Fibroblast of skin of right quadriceps (primary cell): ENCODE measurements at regions not wholly inside any gene's neighbourhood (a gene's known extent, or its start where the extent isn't known, plus 50 kb on each side); places are given as distances from the start of the nearest gene placed in this dataset.
"Not testable (repeated sequence)": the region's sequence is repeated elsewhere in the genome, so short reads cannot be mapped to it uniquely, and the experiment has no call there.

Experiments
- DNase-seq: peaks from one replicate; pipeline ENCODE4 v3.0.0-alpha.2; 2013

GRCh38 chr2:16070648-16070971, 130.3 kb downstream of the MYCN start:
- DNase-seq = no peak

DNA sequence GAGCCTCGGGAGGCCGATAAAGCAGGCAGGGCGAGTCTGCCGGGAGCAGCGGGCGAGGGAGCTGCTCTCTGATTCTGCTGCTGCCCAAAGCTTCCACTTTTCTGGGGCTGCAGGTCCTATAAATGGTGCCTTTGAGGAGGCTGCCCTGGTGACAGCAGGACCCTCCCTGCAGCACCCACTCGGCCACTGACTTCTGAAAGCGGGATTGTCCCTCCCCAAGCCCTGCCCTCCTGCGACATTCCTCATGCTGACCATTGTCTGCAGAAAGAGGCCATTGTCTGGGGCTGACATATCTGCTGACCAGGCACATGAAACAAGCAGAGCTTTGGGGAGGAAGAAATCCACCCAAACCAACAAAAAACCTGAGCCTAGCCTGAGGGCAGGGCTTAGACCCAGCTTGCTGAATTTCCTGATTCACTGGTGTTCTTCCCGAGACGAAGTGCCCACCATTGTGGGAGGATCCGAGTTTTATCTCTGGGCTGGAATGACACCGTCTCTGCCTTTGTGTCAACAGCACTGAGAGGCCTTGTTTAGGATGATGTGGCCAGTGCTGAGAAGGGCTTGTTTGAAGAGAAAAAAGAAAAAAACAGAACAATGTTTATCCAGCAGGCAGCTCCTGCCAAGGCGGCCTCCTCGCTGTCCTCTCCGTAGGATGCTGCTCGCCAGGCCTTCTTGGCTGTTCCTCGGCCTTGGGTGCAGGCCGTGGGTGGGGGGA, 129.7 kb downstream of the MYCN start:
- no peak for DNase-seq

- DNase-seq = no peak
Observed at GRCh38 chr2:16069663-16069932, 129.2 kb downstream of the MYCN start.

DNA sequence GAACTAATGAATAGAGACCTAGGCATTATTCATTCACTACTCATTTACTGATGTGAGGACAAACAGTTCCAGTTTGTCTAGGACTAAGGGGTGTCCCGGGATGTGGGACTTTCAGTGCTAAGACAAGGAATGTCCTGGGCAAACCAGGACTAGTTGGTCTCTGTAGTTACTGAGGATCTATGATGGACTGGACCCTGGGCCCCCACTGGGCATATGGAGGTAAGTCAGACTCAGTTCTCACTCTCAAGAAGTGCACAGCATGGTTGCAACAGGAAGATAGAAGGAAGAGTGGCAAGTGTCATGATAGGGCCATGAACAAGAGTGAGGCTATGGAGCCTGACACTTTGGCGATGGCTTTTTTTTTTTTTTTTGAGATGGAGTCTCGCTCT, 128.2 kb downstream of the MYCN start:
- DNase-seq = no peak

GRCh38 chr2:16067866-16068551, 127.7 kb downstream of the MYCN start:
- DNase-seq = no peak

DNA sequence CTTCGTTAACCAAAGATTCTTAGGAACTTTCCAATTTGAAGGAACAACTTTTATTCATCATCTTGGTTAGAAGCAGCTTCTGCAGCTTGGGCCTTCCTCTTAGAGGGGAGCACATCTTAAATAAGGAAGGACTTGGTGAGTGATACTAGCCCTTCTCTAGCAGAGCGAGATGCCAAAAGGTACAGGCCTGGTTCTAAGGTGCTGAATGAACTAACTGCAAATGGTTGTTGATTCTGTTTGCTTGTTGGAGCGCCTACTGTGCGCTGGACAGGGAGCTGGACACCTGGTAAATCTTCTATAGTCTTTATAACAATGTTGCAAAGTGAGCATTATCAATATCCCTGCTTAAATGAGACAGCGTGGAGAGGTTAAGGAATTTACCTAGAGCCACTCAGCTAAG, 127.1 kb downstream of the MYCN start:
- DNase-seq = no peak

DNA sequence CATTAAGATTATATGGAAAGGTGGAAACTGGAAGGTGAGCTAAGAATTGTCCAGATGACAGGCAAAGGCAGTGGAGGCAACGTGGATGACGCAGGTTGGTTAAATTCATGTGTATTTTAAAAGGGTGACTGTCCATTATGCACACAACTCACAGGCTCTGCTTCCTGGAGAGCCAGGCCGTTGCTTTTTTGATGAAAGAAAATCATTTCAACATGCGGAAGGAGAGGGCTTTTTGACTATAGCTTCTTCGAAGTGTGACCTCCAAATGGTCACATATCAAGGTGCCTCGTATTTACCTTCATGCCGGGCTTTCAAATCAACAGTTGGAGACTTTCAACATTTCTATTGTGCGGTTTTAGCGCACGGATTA, 126.7 kb downstream of the MYCN start:
- no peak for DNase-seq

DNA sequence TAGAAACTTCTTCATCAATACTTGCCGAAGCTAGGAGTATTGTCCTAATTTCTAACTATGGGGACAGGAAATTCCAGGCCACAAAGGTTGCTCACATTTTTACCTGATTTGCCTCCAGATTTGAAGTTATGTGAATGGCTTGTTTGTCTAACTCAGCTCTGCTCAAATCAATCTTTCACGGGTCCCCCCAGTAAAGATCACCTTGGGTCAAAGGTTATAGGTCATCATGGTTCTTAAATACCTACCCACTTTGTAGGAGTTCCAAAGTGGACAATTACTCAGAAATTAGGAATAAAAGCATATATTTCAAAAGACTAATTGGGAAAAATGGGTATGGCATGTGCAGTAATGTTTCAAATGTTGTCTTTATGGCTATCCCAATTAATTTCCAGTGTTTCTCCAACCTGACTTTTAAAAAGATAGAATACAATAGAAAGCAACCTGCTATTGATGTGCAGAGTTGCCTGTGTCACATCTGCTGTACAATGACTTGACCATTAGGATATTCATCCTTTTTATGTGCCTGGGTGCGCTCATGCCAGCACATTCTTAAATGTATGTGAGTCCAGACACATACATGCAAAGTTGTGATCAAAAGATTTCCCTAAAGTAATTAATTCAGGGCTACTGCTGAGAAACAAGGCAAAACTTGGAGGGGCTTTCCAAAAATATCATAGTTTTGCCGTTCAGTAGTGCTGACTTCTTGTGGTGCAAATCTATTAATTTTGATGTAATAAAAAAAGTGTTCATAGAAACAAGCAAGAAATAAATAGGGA, 126.1 kb downstream of the MYCN start:
- DNase-seq = no peak

- not testable (repeated sequence) for DNase-seq
Observed at GRCh38 chr2:16065272-16066069, 125.1 kb downstream of the MYCN start.

GRCh38 chr2:16064745-16065144, 124.4 kb downstream of the MYCN start:
- no peak for DNase-seq

GRCh38 chr2:16063955-16064633, 123.7 kb downstream of the MYCN start:
- DNase-seq = no peak

DNA sequence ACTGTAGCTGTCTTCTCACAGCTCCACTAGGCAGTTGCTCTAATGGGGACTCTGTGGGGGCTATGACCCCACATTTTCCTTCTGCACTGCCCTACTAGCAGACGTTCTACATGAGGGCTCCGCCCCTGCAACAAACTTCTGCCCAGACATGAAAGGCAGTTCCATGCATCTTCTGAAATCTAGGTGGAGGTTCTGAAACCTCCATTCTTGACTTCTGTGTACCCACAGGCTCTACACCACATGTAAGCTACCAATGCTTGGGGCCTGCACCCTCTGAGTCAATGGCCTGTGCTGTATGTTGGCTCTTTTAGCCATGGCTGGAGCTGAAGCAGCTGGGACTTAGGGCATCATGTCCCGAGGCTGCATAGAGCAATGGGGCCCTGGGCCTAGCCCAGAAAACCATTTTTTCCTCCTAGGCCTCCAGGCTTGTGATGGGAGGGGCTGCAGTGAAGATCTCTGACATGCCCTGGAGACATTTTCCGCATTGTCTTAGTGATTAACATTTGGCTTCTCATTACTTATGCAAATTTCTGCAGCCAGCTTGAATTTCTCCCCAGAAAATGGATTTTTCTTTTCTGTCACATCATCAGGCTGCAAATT, 123.0 kb downstream of the MYCN start:
- no peak for DNase-seq

DNA sequence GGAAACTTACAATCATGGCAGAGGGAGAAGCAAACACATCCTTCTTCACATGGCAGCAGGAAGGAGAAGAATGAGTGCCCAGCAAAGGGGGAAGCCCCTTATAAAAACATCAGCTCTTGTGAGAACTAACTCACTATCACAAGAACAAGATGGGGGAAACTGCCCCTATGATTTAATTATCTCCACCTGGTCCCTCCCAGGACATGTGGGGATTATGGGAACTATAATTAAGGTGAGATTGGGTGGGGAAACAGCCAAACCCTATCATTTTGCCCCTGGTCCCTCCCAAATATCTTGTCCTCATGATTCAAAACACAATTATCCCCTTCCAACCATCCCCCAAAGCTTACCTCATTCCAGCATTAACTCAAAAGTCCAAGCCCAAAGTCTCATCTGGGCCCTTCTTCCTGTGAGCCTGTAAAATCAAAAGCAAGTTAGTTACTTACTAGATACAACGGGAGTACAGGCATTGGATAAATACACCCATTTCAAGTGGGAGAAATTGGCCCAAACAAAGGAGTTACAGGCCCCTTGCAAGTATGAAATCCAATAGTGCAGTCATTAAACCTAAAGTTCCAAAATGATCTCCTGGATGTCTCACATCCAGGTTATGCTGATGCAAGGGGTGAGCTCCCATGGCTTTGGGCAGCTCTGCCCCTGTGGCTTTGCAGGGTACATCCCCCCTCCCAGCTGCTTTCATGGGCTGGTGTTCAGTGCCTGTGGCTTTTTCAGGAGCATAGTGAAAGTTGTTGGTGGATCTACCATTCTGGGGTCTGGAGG, 122.3 kb downstream of the MYCN start:
- no peak for DNase-seq

GRCh38 chr2:16061441-16062217, 121.3 kb downstream of the MYCN start:
- no peak for DNase-seq

DNA sequence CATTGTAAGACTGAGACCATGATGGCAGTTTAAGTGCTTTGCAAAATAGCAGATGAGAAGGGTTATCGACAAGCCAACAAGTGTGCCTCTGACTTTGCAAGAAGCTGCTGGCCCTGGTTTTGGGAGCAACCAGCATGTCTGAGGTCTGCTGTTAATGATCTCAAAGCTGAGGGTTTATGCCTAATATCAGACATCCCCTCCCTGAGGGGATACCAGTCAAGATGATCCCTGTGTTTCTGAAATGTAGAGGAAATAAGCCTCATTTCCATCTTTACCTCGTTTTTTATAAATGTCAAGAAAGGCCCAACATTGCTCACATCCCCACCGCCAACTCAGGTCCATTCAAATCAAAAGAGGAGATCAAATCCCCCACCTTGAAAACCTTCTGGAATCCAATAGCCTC, 120.6 kb downstream of the MYCN start:
- no peak for DNase-seq

GRCh38 chr2:16060125-16060935, 120.0 kb downstream of the MYCN start:
- no peak for DNase-seq

- DNase-seq = no peak
Observed at GRCh38 chr2:16059393-16060016, 119.2 kb downstream of the MYCN start.

DNA sequence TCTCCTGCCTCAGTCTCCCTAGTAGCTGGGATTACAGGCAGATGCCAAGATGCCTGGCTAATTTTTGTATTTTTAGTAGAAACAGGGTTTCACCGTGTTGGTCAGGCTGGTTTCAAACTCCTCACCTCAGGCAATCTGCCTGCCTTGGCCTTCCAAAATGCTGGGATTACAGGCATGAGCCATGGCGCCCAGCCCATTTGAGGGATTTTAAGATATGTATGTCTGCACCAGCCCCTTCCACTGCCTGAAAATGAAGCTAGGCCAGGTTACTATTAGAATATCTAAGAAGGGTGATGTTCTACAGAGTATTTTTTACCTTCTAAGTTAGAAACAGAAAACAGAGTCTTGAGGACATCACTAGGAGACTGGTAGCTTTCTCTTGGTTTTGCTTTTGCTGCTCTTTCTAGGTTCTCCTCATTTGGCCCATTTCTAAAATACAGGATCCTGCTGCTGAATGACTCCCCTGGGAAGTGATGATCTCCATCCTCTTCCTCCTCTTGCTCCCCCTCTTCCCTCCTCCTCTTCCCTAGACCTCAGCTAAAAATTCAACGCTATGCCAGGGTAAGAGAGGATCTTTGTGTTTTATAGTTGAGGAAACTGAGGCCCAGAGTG, 118.5 kb downstream of the MYCN start:
- DNase-seq = no peak

GRCh38 chr2:16058256-16058655, 117.9 kb downstream of the MYCN start:
- DNase-seq = no peak
